Esophagus muscularis mucosa (tissue), 4 donors: ENCODE measurements at regions not wholly inside any gene's neighbourhood (a gene's known extent, or its start where the extent isn't known, plus 50 kb on each side); places are given as distances from the start of the nearest gene placed in this dataset.

Experiments used
- DNase-seq: peaks from one replicate; pipeline ENCODE4 v3.0.0-alpha.2; 2017; ENCODE audit errors: extremely low spot score
- H3K27ac ChIP-seq, 4 donors: fragments of 200-600 bp; sonication (generic); replicated peaks in 1 of 4; 1 replicate in 3 of 4; 2 replicates in 1 of 4; pipeline ENCODE4 v1.5.1; 2016 to 2019; ENCODE audit warnings: mild to moderate bottlenecking in 1 of 4
- H3K27me3 ChIP-seq, 4 donors: fragments of 200-600 bp; sonication (generic); one replicate each; pipeline versions ENCODE4 v1.5.1 to v1.6.0; 2016 to 2019
- H3K36me3 ChIP-seq, 4 donors: fragments of 200-600 bp; sonication (generic); one replicate each; pipeline ENCODE4 v1.5.1; 2016 to 2019
- H3K4me1 ChIP-seq, 4 donors: fragments of 200-600 bp; sonication (generic); one replicate each; pipeline ENCODE4 v1.5.1; 2016 to 2019
- H3K4me3 ChIP-seq, 4 donors: fragments of 200-600 bp; sonication (generic); 1 replicate in 2 of 4; 2 replicates in 2 of 4; pipeline ENCODE4 v1.5.1; 2016 to 2019; ENCODE audit warnings: mild to moderate bottlenecking in 4 of 4, moderate library complexity in 1 of 4
- H3K9me3 ChIP-seq, 4 donors: fragments of 200-600 bp; sonication (generic); 1 replicate in 3 of 4; 2 replicates in 1 of 4; pipeline ENCODE4 v1.5.1; 2016 to 2019
- EP300 ChIP-seq: sonication (generic); formaldehyde crosslinking; IDR thresholded peaks from one replicate; pipeline ENCODE4 v1.6.1; 2017; ENCODE audit warnings: antibody characterized with exemption
- POLR2A ChIP-seq: fragments of 450-650 bp; IDR thresholded peaks from one replicate; pipeline ENCODE4 v1.6.1; 2017; ENCODE audit warnings: antibody characterized with exemption, moderate library complexity, mild to moderate bottlenecking, low read depth
- POLR2AphosphoS5 ChIP-seq, 2 donors: sonication (generic); formaldehyde crosslinking; IDR thresholded peaks; one replicate each; pipeline ENCODE4 v1.6.1; 2017; ENCODE audit warnings: antibody characterized with exemption in 2 of 2
- WGBS: methylation state at CpG from one replicate; pipeline ENCODE4 v1.1.5; 2018; 5-methylcytosine and 5-hydroxymethylcytosine counted together
- intact Hi-C: fragments of 100-400 bp; cut with DNase I; formaldehyde crosslinking; loops from one replicate; pipeline ENCODE4 v1.15.1; 2023
- small RNA-seq, 3 donors: library from RNA; depleted of rRNA; stranded (forward); fragments of <200 nt; gene quantifications; one replicate each; pipeline ENCODE3, GENCODE V24; 2016
- TF ChIP-seq, protein P1 (sequence below), 3 experiments: fragments of 200-600 bp in 2 of 3; fragments of 450-650 bp in 1 of 3; sonication (generic) in 2 of 3; IDR thresholded peaks; one replicate each; pipeline ENCODE4 v1.5.1; 2017 to 2019; ENCODE audit warnings: antibody characterized with exemption in 3 of 3, mild to moderate bottlenecking in 2 of 3, moderate library complexity in 1 of 3

DNA sequence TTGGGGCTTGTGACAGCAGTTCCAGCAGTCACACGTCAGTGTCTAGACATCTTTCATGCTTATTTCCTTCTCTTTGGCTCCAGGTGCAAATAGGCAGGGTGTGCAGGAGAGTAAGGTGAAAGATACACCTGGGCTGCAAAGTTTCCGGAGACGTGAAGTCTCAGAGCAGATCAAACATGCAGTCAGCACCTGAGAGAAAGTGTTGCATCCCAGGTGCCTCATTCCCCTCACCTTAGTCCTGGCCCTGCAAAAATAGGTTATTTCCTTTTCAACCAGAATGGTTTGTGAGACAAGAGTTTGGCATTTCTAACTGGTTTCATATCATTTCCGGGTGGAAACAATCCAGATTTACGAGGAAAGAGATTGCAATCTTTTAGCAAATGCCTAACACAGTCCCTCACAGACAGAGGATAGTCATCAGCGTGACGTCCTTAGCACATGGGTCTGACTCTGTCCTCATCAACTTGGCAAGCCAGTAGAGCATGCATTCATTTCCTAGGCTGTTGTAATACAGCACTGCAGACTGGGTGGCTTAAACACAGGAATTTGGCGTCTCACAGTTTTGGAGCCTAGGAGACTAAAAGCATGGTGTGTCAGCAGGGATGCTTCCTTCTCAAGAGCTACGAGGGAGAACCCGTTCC is 58.2 kb upstream of the ARRDC4 start:
- no peak overlapping the region for H3K27ac ChIP-seq
- no peak for DNase-seq
- intact Hi-C loops = loop anchor here (10.0 kb wide), 2 partner anchors 393 to 523 kb away; no protein-coding TSS in a partner anchor
- TF ChIP-seq EP300 = no peak
- TF ChIP-seq, protein P1, sequence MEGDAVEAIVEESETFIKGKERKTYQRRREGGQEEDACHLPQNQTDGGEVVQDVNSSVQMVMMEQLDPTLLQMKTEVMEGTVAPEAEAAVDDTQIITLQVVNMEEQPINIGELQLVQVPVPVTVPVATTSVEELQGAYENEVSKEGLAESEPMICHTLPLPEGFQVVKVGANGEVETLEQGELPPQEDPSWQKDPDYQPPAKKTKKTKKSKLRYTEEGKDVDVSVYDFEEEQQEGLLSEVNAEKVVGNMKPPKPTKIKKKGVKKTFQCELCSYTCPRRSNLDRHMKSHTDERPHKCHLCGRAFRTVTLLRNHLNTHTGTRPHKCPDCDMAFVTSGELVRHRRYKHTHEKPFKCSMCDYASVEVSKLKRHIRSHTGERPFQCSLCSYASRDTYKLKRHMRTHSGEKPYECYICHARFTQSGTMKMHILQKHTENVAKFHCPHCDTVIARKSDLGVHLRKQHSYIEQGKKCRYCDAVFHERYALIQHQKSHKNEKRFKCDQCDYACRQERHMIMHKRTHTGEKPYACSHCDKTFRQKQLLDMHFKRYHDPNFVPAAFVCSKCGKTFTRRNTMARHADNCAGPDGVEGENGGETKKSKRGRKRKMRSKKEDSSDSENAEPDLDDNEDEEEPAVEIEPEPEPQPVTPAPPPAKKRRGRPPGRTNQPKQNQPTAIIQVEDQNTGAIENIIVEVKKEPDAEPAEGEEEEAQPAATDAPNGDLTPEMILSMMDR (IDR thresholded peaks at IDR 0.05) = no peak
- no peak for TF ChIP-seq POLR2AphosphoS5 (IDR thresholded peaks at IDR 0.05)
- TF ChIP-seq POLR2A = no peak
- no peaks in the 10 kb centered on the region for H3K27me3 ChIP-seq
- H3K36me3 ChIP-seq = no peaks in the 10 kb centered on the region
- no peak overlapping the region for H3K4me3 ChIP-seq
- H3K9me3 ChIP-seq = no peaks in the 10 kb centered on the region
- 66% methylated on average over 10 of the region's 10 CpGs for WGBS
- peaks cover 0 to 27% (median 24%) of the 10 kb centered on the region in 4 donors for H3K4me1 ChIP-seq

DNA sequence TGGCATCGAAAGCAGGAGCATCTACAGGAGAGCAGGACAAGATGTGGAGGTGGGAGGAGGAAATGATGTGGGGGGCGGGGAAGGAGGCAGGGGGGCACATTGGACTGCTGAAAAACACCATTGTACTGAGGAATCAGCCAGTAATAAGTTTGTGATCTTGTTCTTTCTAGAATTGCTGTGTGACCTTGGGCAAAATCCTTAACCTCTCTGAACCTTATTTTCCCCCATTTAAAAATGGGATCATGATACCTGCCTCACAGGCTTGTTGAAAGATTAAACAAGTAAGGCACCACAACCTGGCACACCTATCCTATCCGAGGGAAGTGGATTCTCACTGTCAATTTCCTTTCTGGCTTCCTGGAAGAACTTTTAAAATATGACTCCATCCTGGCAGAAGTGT is 56.9 kb upstream of the ARRDC4 start:
- H3K27me3 ChIP-seq = no peaks in the 10 kb centered on the region
- TF ChIP-seq POLR2A (no peak), POLR2AphosphoS5 (IDR thresholded peaks at IDR 0.05) (no peak)
- TF ChIP-seq, protein P1 (IDR thresholded peaks at IDR 0.05) = no peak
- intact Hi-C loops = loop anchor here (10.0 kb wide), 2 partner anchors 391 to 521 kb away; no protein-coding TSS in a partner anchor
- H3K36me3 ChIP-seq = no peaks in the 10 kb centered on the region
- no peak for DNase-seq
- WGBS = 92% methylated on average over 3 of the region's 3 CpGs
- H3K4me3 ChIP-seq = no peak overlapping the region
- peaks cover 0 to 27% (median 24%) of the 10 kb centered on the region in 4 donors for H3K4me1 ChIP-seq
- H3K9me3 ChIP-seq = no peaks in the 10 kb centered on the region
- no peak overlapping the region for H3K27ac ChIP-seq

DNA sequence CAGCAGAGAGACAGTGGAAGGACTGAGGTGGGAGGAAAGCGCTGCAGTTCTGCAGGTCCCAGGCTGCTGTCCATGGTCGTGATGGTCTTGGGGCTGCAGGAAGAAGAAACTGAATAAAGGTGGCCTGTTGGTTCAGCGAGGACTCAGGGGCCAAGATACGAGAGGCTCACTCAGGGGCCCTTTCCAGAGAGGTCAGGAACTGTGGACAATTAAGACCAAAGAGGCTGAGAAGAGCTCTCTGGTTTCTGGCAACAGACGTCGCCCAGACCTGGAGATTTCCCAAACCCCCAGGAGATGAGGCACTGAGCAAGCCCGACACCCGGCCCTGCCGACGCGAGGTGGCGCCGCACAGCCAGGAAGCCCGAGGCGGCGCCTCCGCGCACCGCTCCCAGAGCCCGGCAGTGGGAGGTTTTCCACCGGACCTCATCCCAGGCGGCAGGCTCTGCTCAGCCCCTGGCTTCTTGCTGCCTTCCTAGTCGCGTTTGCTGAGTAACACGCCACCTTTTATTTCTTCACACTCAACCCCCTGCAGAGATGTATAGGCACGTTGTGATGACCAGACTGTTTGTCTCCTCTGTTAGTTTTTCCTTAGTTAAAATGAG is 56.4 kb upstream of the ARRDC4 start:
- intact Hi-C loops = loop anchor here (1.0 to 10.0 kb wide), 3 partner anchors 274 to 521 kb away; no protein-coding TSS in a partner anchor
- H3K9me3 ChIP-seq = no peaks in the 10 kb centered on the region
- no peaks in the 10 kb centered on the region for H3K27me3 ChIP-seq
- no peak for DNase-seq
- no peak overlapping the region for H3K27ac ChIP-seq
- no peaks in the 10 kb centered on the region for H3K36me3 ChIP-seq
- 7% methylated on average over 9 of the region's 26 CpGs for WGBS
- H3K4me1 ChIP-seq = peaks cover 0 to 24% (median 23%) of the 10 kb centered on the region in 4 donors
- H3K4me3 ChIP-seq = peak overlapping the region in 1 of 4 donors; percentile 22
- TF ChIP-seq POLR2AphosphoS5 (IDR thresholded peaks at IDR 0.05) = peak in 1 of 2 donors; percentile 28
- TF ChIP-seq EP300 = no peak
- TF ChIP-seq, protein P1 (IDR thresholded peaks at IDR 0.05) = peak; percentile 68 to 84 (median 78)
- no peak for TF ChIP-seq POLR2A

DNA sequence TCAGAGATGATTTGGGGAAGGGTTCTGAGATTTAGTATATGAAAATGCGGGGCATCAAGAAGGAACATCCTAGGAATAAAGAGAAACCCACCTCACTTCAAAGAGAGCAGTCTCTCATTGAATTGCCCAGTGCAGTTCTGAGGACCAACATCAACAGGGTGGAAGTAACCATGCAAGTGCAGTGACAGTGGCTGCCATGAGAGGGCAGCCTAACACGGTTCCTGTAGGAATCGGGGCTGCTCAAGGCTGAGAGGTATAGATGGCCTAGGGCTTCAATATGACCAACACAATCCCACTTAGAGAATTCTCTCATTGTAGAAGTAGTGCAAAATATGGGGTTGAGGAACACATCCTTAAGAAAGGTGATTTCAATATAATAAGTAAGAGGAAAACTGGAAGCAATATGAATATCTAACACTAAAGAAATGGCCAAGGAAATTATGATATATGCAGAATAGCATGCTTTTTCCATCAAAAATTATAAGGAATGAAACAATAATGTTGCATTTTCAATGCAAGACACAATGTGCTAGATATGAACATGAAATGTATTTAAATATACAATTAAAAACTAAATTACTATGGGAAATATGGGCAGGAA is 51.1 kb upstream of the ARRDC4 start:
- intact Hi-C loops = loop anchor here (2.0 to 10.0 kb wide), 3 partner anchors 175 to 515 kb away; no protein-coding TSS in a partner anchor
- 9% methylated on average over 3 of the region's 3 CpGs for WGBS

More for the DNA sequence above, 51.1 kb upstream of the ARRDC4 start:
- Histone ChIP-seq H3K9me3 (no peaks in the 10 kb centered on the region), H3K36me3 (no peaks in the 10 kb centered on the region), H3K4me1 (peaks cover 0 to 5% (median 4%) of the 10 kb centered on the region in 4 donors), H3K27ac (no peak overlapping the region), H3K4me3 (no peak overlapping the region), H3K27me3 (no peaks in the 10 kb centered on the region)
- no peak for DNase-seq
- TF ChIP-seq, protein P1 (IDR thresholded peaks at IDR 0.05) = peak; percentile 88 to 98 (median 91)
- no peak for TF ChIP-seq POLR2A

Small RNAs in the stretch of these regions (small RNA-seq; reads per million reads assigned to genes)
- 0 reads per million in 3 donors for gene AC110588.1
- 0 reads per million in 3 donors for gene RF00017
- 0 reads per million in 3 donors for gene RNA5SP401
